ENCODE measurements at regions not wholly inside any gene's neighbourhood (a gene's known extent, or its start where the extent isn't known, plus 50 kb on each side); places are given as distances from the start of the nearest gene placed in this dataset.
A peak's percentile ranks its signal among the peaks of the same experiment; 100 is the strongest.
"Not testable (repeated sequence)": the region's sequence is repeated elsewhere in the genome, so short reads cannot be mapped to it uniquely, and the experiment has no call there.

DNA sequence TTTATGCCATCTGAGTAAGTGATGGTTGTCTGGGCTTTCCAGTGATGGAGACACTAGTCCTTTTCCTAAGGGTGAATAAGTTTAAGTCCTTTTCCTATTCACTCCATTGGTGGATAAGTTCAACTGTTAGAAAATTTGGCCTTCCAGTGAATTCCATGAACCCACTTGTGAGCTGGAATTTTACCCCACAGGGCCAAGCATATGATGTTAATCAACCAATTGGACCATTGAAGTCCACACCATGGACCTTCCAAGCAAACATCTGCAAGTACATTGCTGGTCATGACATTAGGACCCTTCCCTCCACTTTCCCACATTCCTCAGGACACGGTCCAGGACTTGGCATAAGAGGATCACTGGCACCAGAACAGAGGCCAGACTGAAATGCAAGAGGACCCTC is 381.4 kb downstream of the RPS24 start:
- Histone ChIP-seq H3K36me3 (ENCODE audit: control insufficient read depth, insufficient read depth, low read length) (no peaks in the 10 kb centered on the region), H3K27me3 (ENCODE audit: control insufficient read depth, insufficient read depth, low read length) (no peaks in the 10 kb centered on the region), H3K9me3 (ENCODE audit: control insufficient read depth, insufficient read depth, low read length) (no peaks in the 10 kb centered on the region), H3K4me3 (ENCODE audit: low read depth, low read length) (no peak overlapping the region), H3K27ac (ENCODE audit: low read depth, low read length) (no peak overlapping the region), H3K9ac (ENCODE audit: low read depth, low read length) (no peak overlapping the region), H3K4me1 (ENCODE audit: control insufficient read depth, insufficient read depth, low read length) (no peaks in the 10 kb centered on the region; the same call in 1 of the 2 replicates)

DNA sequence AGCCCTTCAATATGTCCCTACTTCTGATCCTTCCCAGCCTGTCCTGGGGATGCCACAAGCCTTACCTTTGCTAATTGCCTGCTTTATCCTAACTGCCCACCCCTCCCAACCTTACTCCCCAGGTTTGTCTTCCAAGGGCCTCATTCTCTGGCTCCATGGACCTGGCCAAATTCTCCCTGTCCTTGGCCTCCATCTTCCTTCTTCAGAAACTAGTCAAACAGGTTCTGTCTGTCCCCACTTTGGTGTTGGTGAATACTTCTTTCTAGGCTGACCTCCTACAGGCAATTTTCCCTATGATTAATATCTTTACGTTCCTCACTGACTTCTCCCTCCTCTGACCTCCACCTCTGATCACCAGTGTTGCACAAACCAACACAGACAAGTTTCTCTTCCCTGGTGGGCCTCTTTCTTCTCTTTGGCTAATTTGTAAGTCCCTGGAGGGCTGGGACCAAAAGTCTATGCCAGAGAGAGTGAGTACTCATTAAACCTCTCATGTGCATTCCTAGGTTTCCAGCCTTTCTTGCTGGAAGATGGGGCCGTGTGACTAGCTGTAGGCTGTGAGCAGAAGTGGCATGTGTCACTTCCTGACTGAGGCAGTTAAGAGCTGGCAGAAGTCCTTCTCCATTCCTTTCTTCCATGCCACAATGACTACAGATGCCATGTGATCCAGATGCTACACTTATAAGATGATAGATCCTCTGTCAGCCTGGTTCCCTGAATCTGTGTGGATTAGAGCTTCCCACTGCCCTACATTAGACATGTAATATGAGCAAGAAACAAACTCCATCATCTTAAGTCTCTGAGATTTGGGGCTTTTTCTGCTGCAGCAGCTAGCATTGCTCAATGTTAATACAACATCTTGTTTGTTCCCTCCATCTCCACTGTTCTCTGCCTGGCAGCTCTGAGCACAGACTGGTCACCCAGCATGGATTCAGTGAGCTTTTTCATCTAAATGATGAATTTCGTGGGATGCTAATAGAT is 382.7 kb downstream of the RPS24 start:
- Histone ChIP-seq H3K4me3 (ENCODE audit: low read depth, low read length) (no peak overlapping the region), H3K36me3 (ENCODE audit: control insufficient read depth, insufficient read depth, low read length) (no peaks in the 10 kb centered on the region), H3K27ac (ENCODE audit: low read depth, low read length) (no peak overlapping the region), H3K9ac (ENCODE audit: low read depth, low read length) (no peak overlapping the region), H3K4me1 (ENCODE audit: control insufficient read depth, insufficient read depth, low read length) (peaks cover 7% of the 10 kb centered on the region), H3K27me3 (ENCODE audit: control insufficient read depth, insufficient read depth, low read length) (peaks cover 4% of the 10 kb centered on the region; the same call in 1 of the 2 replicates), H3K9me3 (ENCODE audit: control insufficient read depth, insufficient read depth, low read length) (no peaks in the 10 kb centered on the region)

DNA sequence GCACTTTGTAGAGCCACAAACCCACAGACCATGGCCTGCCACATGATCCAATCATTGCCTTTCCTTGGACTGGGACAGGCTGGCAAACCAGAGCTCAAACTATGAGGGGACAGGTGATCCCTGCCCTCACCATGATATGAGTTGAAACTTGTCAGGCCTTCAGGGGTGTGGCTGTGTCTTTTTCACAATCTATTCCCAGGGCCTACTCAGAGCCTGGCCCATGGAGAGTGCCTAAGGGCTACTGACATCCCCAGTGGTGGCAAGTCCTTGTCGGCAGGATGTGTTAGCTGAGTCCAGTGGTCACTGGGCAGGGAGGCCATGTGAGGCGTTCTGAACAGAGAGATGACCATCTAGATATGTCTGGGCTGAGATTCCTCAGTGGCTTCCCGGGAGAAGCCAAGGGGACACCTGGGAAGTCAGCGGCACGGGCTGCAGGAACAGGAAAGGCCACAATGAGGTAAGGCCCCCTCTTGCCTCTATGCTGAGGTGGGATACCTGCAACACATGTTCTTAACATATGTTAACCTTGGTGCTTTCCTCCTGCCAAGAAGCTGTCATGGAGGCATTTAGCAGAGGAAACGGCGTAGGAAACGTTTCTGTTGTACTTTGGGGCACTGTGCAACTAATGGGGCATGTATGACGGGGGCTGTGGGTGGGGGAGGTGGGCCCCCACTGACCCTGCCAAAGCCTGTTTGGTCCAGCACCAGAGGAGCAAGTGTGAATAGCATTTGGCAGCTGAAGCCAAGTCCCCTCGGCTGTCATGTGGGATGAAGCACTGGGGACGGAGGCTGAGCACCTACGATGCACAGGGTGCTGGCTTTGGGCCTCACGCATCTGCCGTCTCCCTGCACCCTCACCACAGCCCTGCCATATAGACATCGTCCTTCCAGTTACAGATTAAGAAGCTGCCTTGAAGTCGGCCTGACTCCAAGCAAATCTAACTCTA is 384.0 kb downstream of the RPS24 start:
- Histone ChIP-seq H3K4me3 (ENCODE audit: low read depth, low read length) (no peak overlapping the region), H3K9ac (ENCODE audit: low read depth, low read length) (no peak overlapping the region), H3K36me3 (ENCODE audit: control insufficient read depth, insufficient read depth, low read length) (no peaks in the 10 kb centered on the region), H3K27me3 (ENCODE audit: control insufficient read depth, insufficient read depth, low read length) (peaks cover 4% of the 10 kb centered on the region; the same call in 1 of the 2 replicates), H3K4me1 (ENCODE audit: control insufficient read depth, insufficient read depth, low read length) (peaks cover 14% of the 10 kb centered on the region), H3K9me3 (ENCODE audit: control insufficient read depth, insufficient read depth, low read length) (no peaks in the 10 kb centered on the region), H3K27ac (ENCODE audit: low read depth, low read length) (no peak overlapping the region)

DNA sequence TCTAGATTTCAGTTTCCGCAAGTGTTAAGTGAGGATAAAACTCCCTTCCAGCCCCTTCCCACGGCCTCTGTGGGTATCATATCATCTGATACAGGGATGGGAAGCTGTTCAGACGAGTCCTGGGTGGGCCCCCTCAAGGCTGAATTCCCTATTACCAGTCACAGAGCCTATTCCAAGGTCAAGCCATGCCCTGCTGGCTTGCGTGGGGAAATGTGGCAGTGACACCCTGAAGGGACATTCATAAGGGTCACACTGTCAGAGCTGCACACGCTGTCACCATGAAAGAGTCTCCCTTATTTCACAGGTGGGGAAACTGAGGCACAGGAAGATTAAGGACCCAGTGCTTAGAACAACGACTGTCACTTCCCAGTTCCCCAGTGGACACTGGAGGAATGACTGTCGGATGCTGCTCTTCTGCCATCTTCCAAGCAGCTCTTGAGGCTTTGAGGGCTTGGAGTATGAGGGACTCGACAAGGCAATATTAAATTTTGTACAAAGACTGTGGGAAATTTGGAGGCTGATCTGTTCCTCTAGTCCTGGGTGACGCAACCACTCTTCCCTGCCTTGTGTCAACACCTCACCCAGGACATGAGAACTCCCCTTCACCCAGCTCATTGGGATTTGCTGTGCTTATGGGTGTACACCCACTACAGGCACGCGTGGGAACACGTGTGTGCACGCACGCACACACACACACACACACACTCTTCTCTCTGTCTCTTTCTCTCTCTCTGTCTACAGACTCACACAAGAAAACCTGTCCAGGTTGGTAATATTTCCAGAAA is 386.0 kb downstream of the RPS24 start:
- Histone ChIP-seq H3K4me1 (ENCODE audit: control insufficient read depth, insufficient read depth, low read length) (peaks cover 14% of the 10 kb centered on the region), H3K36me3 (ENCODE audit: control insufficient read depth, insufficient read depth, low read length) (no peaks in the 10 kb centered on the region), H3K4me3 (ENCODE audit: low read depth, low read length) (no peak overlapping the region), H3K27me3 (ENCODE audit: control insufficient read depth, insufficient read depth, low read length) (peaks cover 4% of the 10 kb centered on the region; the same call in 1 of the 2 replicates), H3K9me3 (ENCODE audit: control insufficient read depth, insufficient read depth, low read length) (no peaks in the 10 kb centered on the region), H3K9ac (ENCODE audit: low read depth, low read length) (no peak overlapping the region), H3K27ac (ENCODE audit: low read depth, low read length) (no peak overlapping the region)

DNA sequence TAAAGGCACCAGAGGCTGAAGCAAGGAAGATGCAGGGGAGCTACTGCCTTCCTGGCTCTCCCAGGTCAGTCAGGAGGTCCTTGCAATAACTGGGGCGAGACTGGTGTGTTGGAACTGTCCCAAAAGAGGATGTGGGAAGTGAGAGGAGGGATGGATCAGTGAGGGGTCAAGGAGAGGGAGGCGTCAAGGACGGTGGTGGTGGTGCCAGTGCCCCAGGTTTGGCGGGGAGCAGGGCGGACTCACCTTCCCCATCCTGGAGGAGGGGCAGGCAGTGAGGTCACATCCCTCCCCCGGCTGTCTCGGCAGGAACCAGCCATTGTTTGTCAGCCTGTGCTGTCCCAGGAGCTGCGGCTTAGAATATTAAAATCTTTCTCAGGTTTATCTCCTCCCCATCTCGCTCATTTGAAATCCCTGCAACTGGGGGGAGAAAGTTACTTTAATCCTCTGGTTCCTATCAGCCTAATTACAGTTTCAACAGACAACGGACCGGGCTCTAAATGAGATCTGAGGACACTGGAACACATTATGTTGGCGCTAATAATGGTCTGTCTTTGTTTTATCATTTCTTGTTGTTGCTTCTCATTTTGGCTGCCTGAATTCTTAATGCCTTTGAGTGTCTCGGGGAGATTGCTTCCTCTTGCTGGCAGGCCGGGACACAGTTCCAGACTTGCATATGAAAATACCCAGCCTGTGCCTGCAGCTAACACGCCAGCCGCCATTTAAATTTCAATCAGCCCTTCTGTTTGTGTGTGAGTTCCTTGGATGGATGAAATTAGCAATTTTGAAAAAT is 387.5 kb downstream of the RPS24 start:
- peaks cover 4% of the 10 kb centered on the region; the same call in 1 of the 2 replicates for H3K27me3 ChIP-seq (ENCODE audit: control insufficient read depth, insufficient read depth, low read length)
- peak overlapping the region; percentile 79 for H3K27ac ChIP-seq (ENCODE audit: low read depth, low read length)
- peak overlapping the region; percentile 35; the same call in 1 of the 2 replicates for H3K9ac ChIP-seq (ENCODE audit: low read depth, low read length)
- H3K9me3 ChIP-seq (ENCODE audit: control insufficient read depth, insufficient read depth, low read length) = no peaks in the 10 kb centered on the region
- no peaks in the 10 kb centered on the region for H3K36me3 ChIP-seq (ENCODE audit: control insufficient read depth, insufficient read depth, low read length)
- peaks cover 14% of the 10 kb centered on the region for H3K4me1 ChIP-seq (ENCODE audit: control insufficient read depth, insufficient read depth, low read length)
- no peak overlapping the region for H3K4me3 ChIP-seq (ENCODE audit: low read depth, low read length)

DNA sequence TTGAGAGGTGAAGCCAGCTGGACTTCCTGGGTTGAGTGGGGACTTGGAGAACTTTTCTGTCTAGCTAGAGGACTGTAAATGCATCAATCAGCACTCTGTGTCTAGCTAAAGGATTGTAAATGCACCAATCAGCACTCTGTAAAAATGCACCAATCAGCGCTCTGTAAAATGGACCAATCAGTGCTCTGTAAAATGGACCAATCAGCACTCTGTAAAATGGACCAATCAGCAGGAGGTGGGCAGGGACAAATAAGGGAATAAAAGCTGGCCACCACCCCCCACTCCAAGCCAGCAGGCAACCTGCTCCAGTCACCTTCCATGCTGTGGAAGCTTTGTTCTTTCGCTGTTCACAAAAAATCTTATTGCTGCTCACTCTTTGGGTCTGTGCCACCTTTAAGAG is 390.4 kb downstream of the RPS24 start:
- H3K27ac ChIP-seq (ENCODE audit: low read depth, low read length); H3K36me3 ChIP-seq (ENCODE audit: control insufficient read depth, insufficient read depth, low read length); H3K4me3 ChIP-seq (ENCODE audit: low read depth, low read length); H3K9ac ChIP-seq (ENCODE audit: low read depth, low read length); H3K27me3 ChIP-seq (ENCODE audit: control insufficient read depth, insufficient read depth, low read length); H3K9me3 ChIP-seq (ENCODE audit: control insufficient read depth, insufficient read depth, low read length): not testable (repeated sequence)
- H3K4me1 ChIP-seq (ENCODE audit: control insufficient read depth, insufficient read depth, low read length) = peaks cover 14% of the 10 kb centered on the region

DNA sequence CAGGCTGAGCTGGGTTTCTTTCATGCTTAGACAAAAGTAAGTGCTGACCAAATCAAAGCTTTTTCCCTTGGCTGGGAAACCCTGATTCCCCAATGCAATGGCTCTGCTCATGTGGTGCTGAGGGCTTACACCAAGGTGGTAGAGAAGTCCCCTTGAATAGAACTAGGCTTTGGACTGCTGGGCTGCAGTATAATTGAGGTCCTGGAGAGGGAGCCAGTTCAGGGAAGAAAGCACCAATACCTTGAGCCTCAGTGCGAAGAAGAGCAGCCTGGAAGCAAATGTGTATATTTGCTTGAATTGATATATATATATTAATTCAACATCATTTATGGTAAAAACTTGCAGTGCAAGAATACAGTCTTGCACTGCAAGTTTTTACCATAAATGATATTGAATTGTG is 391.1 kb downstream of the RPS24 start:
- Histone ChIP-seq H3K27me3 (ENCODE audit: control insufficient read depth, insufficient read depth, low read length) (peaks cover 8% of the 10 kb centered on the region), H3K4me3 (ENCODE audit: low read depth, low read length) (no peak overlapping the region), H3K36me3 (ENCODE audit: control insufficient read depth, insufficient read depth, low read length) (no peaks in the 10 kb centered on the region), H3K27ac (ENCODE audit: low read depth, low read length) (no peak overlapping the region), H3K9me3 (ENCODE audit: control insufficient read depth, insufficient read depth, low read length) (no peaks in the 10 kb centered on the region), H3K4me1 (ENCODE audit: control insufficient read depth, insufficient read depth, low read length) (peaks cover 14% of the 10 kb centered on the region), H3K9ac (ENCODE audit: low read depth, low read length) (no peak overlapping the region)

DNA sequence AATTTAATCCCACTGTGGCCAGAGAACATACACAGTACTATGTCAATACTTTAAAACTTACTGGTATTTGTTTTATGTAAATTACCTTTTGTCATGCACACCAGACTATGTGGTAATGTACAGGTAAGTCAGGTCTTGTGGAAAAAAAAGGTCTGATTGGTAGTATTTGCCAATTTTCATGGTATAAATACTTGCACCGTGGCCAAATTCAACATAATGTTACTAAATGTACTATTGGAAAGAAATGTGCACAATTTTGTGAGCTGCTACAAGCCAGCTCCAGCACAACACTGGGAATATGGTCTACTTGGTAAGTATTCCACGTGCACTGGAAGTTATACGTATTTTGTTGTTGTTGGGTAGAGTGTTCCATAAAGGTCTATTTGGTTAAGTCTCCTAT is 392.5 kb downstream of the RPS24 start:
- Histone ChIP-seq H3K9ac (ENCODE audit: low read depth, low read length) (no peak overlapping the region), H3K27me3 (ENCODE audit: control insufficient read depth, insufficient read depth, low read length) (peaks cover 4% of the 10 kb centered on the region; the same call in 1 of the 2 replicates), H3K36me3 (ENCODE audit: control insufficient read depth, insufficient read depth, low read length) (no peaks in the 10 kb centered on the region), H3K9me3 (ENCODE audit: control insufficient read depth, insufficient read depth, low read length) (no peaks in the 10 kb centered on the region), H3K4me3 (ENCODE audit: low read depth, low read length) (no peak overlapping the region), H3K4me1 (ENCODE audit: control insufficient read depth, insufficient read depth, low read length) (peaks cover 8% of the 10 kb centered on the region), H3K27ac (ENCODE audit: low read depth, low read length) (no peak overlapping the region)

DNA sequence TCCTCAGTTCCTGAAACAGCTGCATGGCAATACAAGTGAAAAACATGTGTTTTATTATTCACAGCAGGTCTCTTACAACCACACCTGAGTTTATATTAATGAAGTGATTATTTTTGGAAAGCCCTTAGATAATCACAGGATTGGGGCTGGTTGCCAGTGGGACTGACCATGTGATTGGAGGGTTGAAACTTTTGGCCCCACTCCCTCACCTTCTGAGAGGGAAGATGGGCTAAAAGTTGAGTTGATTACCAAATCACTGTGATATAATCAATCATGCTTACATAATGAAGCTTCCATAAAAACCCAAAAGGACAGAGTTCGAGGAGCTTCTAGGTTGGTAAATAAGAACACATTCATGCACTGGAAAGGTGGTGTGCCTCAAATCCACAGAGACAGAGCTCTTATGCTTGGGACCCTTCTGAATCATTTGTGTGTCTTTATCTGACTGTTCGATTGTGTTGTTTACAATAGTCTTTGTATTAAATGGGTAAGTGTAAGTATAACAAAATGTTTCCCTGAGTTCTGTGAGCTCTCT is 393.9 kb downstream of the RPS24 start:
- Histone ChIP-seq H3K4me3 (ENCODE audit: low read depth, low read length) (no peak overlapping the region), H3K27me3 (ENCODE audit: control insufficient read depth, insufficient read depth, low read length) (peaks cover 4% of the 10 kb centered on the region; the same call in 1 of the 2 replicates), H3K27ac (ENCODE audit: low read depth, low read length) (no peak overlapping the region), H3K9ac (ENCODE audit: low read depth, low read length) (no peak overlapping the region), H3K9me3 (ENCODE audit: control insufficient read depth, insufficient read depth, low read length) (no peaks in the 10 kb centered on the region), H3K4me1 (ENCODE audit: control insufficient read depth, insufficient read depth, low read length) (no peaks in the 10 kb centered on the region), H3K36me3 (ENCODE audit: control insufficient read depth, insufficient read depth, low read length) (no peaks in the 10 kb centered on the region)
